A549 (cell line): ENCODE measurements at regions not wholly inside any gene's neighbourhood (a gene's known extent, or its start where the extent isn't known, plus 50 kb on each side); places are given as distances from the start of the nearest gene placed in this dataset.

Source experiments
- ATAC-seq, 2 experiments: fragments of 200-7000 bp in 1 of 2; fragments of >200 bp in 1 of 2; cut with Nextera tagmentation in 1 of 2; cut with Tn5 transposase in 1 of 2; 3 replicates each; pipeline versions ENCODE4 v1.8.0 to v1.9.1; 2018 to 2020; ENCODE audit warnings: mild to moderate bottlenecking in 1 of 2, moderate library complexity in 1 of 2
- CTCF ChIA-PET: fragments of 300-600 bp; sonication (Branson Sonifier 250); formaldehyde crosslinking; extraction: SDS; loops from one replicate; lab custom pipeline; 2021; ENCODE audit warnings: antibody characterized with exemption, inconsistent platforms; lab: Yijun Ruan, JAX
- POLR2A ChIA-PET: fragments of 350-600 bp; formaldehyde crosslinking; extraction: SDS; loops from one replicate; lab custom pipeline; 2021; ENCODE audit warnings: antibody characterized with exemption, inconsistent platforms; lab: Yijun Ruan, JAX
- DNase-seq, 2 experiments: peaks; one replicate each; pipeline versions ENCODE4 v3.0.0 to v3.0.0-alpha.2; 2011 to 2016; ENCODE audit warnings: low read depth in 1 of 2, low spot score in 1 of 2
- FAIRE-seq: peaks from 2 replicates; lab custom pipeline; 2011; peaks lifted over from hg19 to GRCh38; lab: Jason Lieb, UNC
- H3K27ac ChIP-seq, 2 experiments: fragments of >200 bp; sonication (Bioruptor Twin); formaldehyde crosslinking; 3 replicates each; pipeline ENCODE4 v1.5.1; 2016 to 2017
- H3K4me1 ChIP-seq: fragments of >200 bp; sonication (Bioruptor Twin); formaldehyde crosslinking; 3 replicates; pipeline ENCODE4 v1.6.1; 2016
- H3K4me2 ChIP-seq: fragments of >200 bp; sonication (Bioruptor Twin); formaldehyde crosslinking; 3 replicates; pipeline ENCODE4 v1.6.1; 2016
- H3K4me3 ChIP-seq: fragments of >200 bp; sonication (Bioruptor Twin); formaldehyde crosslinking; 3 replicates; pipeline ENCODE4 v1.5.1; 2016
- H3K9me3 ChIP-seq: fragments of >200 bp; sonication (Bioruptor Twin); formaldehyde crosslinking; 3 replicates; pipeline ENCODE4 v1.6.1; 2016
- CTCF ChIP-seq: fragments of >200 bp; sonication (Bioruptor Twin); formaldehyde crosslinking; IDR thresholded peaks from 3 replicates; pipeline ENCODE4 v1.5.1; 2016
- EHF ChIP-seq: fragments of 250-450 bp; sonication (Bioruptor Pico); IDR thresholded peaks from 2 replicates; pipeline ENCODE4 v1.5.0; 2020; ENCODE audit warnings: mild to moderate bottlenecking
- ELK1 ChIP-seq: fragments of 150-350 bp; IDR thresholded peaks from 2 replicates; pipeline ENCODE4 v1.6.1; 2014; ENCODE audit warnings: low read depth, mild to moderate bottlenecking, low read length
- EP300 ChIP-seq, 2 experiments: fragments of >200 bp; sonication (Bioruptor Twin); formaldehyde crosslinking; IDR thresholded peaks; 2 replicates in 1 of 2; 3 replicates in 1 of 2; pipeline ENCODE4 v1.6.1; 2016 to 2017
- ESRRA ChIP-seq: fragments of 150-350 bp; IDR thresholded peaks from 2 replicates; pipeline ENCODE4 v1.6.1; 2014; ENCODE audit warnings: mild to moderate bottlenecking, low read length, borderline replicate concordance
- FOXS1 ChIP-seq: fragments of 250-450 bp; sonication (Bioruptor Pico); IDR thresholded peaks from 2 replicates; pipeline ENCODE4 v1.5.0; 2020; ENCODE audit warnings: mild to moderate bottlenecking, moderate library complexity
- GATA3 ChIP-seq: IDR thresholded peaks from 2 replicates; pipeline ENCODE4 v1.6.1; 2012; ENCODE audit warnings: borderline replicate concordance
- HEYL ChIP-seq: fragments of 250-450 bp; sonication (Bioruptor Pico); IDR thresholded peaks from 2 replicates; pipeline ENCODE4 v1.8.0; 2021; ENCODE audit warnings: mild to moderate bottlenecking, moderate library complexity
- HMGXB4 ChIP-seq: fragments of 250-450 bp; sonication (Bioruptor Pico); IDR thresholded peaks from 2 replicates; pipeline ENCODE4 v1.5.0; 2021; ENCODE audit warnings: mild to moderate bottlenecking, moderate library complexity, borderline replicate concordance
- KDM1A ChIP-seq: fragments of 200-600 bp; sonication (generic); IDR thresholded peaks from 2 replicates; pipeline ENCODE4 v1.6.1; 2016; ENCODE audit warnings: low read depth, mild to moderate bottlenecking
- NR3C1 ChIP-seq: fragments of >200 bp; sonication (Bioruptor Twin); formaldehyde crosslinking; IDR thresholded peaks from 3 replicates; pipeline ENCODE4 v1.6.1; 2017
- PHF8 ChIP-seq: fragments of 200-600 bp; sonication (generic); IDR thresholded peaks from 2 replicates; pipeline ENCODE4 v1.6.1; 2016; ENCODE audit warnings: low read depth, mild to moderate bottlenecking, antibody characterized with exemption, moderate library complexity, borderline replicate concordance
- RCOR1 ChIP-seq: fragments of 150-350 bp; IDR thresholded peaks from 2 replicates; pipeline ENCODE4 v1.6.1; 2014; ENCODE audit warnings: antibody characterized with exemption, low read length, low read depth
- RFX5 ChIP-seq: fragments of 450-650 bp; IDR thresholded peaks from 2 replicates; pipeline ENCODE4 v1.7.1; 2014; ENCODE audit warnings: antibody characterized with exemption, mild to moderate bottlenecking, moderate library complexity
- ZFP36 ChIP-seq: fragments of 450-650 bp; IDR thresholded peaks from 2 replicates; pipeline ENCODE4 v1.6.1; 2014; ENCODE audit warnings: borderline replicate concordance; ENCODE audit not compliant: partially characterized antibody
- WGBS: methylation state at CpG from one replicate; pipeline ENCODE4 v1.1.6; 2017; ENCODE audit errors: missing lambda C conversion rate; 5-methylcytosine and 5-hydroxymethylcytosine counted together
- TF ChIP-seq, protein P1 (sequence below): fragments of 450-650 bp; IDR thresholded peaks from 2 replicates; pipeline ENCODE4 v1.6.1; 2014; ENCODE audit warnings: antibody characterized with exemption
- TF ChIP-seq, protein P2 (sequence below): fragments of 250-450 bp; sonication (Bioruptor Pico); IDR thresholded peaks from 2 replicates; pipeline ENCODE4 v1.5.0; 2020; ENCODE audit warnings: low read depth, mild to moderate bottlenecking, moderate library complexity

DNA sequence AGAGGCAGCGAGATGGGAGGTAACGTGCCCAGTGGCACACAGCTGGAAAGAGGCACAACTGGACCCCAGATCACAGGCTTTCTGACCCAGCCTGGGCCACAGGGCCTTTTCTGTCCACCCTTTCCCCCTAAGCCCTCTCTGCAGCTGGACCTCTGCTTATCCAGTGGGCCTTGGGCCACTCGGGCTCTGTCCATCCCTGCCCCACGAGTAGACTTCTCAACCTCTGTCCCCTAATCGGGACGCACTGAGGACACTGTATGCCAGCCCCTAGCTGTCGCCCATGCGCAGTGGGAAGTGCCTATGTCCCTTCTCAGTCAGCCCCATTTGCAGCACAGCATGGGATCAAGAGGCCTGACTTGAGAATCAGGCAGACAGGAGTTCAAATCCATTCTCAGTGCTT lies 65.6 kb upstream of the NEURL1B start (continued):
- TF ChIP-seq GATA3: no peak
- TF ChIP-seq, protein P1, sequence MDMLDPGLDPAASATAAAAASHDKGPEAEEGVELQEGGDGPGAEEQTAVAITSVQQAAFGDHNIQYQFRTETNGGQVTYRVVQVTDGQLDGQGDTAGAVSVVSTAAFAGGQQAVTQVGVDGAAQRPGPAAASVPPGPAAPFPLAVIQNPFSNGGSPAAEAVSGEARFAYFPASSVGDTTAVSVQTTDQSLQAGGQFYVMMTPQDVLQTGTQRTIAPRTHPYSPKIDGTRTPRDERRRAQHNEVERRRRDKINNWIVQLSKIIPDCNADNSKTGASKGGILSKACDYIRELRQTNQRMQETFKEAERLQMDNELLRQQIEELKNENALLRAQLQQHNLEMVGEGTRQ: no peak
- no peak for TF ChIP-seq EP300 (IDR thresholded peaks at IDR 0.05)
- no peak for TF ChIP-seq HEYL (CRISPR knock-in tag)
- no peak for TF ChIP-seq ESRRA
- TF ChIP-seq ZFP36: no peak
- TF ChIP-seq CTCF: no peak
- TF ChIP-seq PHF8: no peak
- no peak for TF ChIP-seq EHF (CRISPR knock-in tag)
- no peak for TF ChIP-seq KDM1A
- no peak for TF ChIP-seq FOXS1 (CRISPR knock-in tag)
- no peak for TF ChIP-seq RCOR1

DNA sequence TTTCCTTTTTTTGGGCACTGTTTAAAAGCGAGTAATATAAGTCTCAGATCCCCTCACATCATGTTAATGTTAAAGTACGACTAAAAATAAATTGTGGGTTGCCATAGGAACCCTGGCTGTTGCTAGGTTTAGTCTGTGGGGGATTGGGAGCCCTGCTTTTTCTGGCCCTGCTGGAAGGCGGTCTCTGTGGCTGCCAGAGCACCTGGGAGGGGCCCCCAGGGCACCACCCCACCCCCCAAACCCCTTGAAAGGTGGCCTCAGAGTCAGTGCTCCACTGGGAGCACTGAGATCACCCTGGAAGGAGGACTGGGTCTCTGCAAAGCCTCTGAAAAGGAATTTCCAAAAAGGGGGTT lies 66.2 kb upstream of the NEURL1B start:
- Histone ChIP-seq H3K4me3 (no peak overlapping the region), H3K27ac (no peak overlapping the region), H3K9me3 (no peaks in the 10 kb centered on the region), H3K4me2 (no peak overlapping the region), H3K4me1 (no peaks in the 10 kb centered on the region)
- DNase-seq: no peak
- no peak for FAIRE-seq
- 21% methylated on average over 2 of the region's 3 CpGs for WGBS
- no peak for ATAC-seq
- TF ChIP-seq, protein P2, sequence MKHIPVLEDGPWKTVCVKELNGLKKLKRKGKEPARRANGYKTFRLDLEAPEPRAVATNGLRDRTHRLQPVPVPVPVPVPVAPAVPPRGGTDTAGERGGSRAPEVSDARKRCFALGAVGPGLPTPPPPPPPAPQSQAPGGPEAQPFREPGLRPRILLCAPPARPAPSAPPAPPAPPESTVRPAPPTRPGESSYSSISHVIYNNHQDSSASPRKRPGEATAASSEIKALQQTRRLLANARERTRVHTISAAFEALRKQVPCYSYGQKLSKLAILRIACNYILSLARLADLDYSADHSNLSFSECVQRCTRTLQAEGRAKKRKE (CRISPR knock-in tag): no peak
- TF ChIP-seq ELK1 (no peak), NR3C1 (no peak)
- POLR2A ChIA-PET: no interaction called here
- CTCF ChIA-PET: no interaction called here

DNA sequence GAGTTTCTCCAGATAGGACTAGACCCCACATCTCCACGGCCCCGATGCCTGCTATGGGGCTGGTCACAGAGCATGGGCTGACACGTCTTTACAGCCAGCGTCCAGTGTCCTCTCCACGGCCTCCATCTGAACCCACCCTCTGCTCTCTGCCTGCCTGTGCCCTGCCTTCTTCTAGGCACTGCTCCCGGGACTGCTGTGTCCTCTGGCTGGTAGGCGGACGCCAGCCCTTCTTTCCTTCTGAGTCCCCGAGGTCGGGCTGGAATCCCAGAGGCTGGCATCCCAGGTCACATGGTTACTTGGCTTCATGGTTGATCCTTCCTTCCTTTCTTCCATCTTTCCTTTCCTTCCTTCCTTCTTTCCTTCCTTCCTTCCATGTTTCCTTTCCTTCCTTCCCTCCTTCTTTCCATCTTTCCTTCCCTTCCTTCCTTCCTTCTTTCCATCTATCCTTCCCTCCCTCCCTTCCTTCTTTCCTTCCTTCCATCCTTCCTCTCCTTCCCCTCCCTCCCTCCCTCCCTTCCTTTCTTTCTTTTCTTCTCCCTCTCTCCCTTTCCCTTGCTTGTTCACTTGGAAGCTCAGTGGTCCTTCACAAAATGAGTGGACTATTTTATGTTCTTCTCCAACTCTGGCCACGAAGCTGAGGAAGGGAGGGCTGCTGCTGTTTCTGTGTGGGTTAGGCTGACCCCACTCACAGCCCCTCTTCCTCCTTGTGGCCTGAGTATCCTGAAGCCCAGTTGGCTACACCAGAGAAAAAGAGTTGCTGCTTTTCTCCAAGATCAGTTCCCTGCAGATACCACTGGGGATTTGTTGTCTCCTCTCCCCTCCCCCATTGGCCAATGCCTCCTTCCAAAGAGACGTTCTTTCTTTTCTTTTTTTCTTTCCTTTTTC lies 66.8 kb upstream of the NEURL1B start:
- Histone ChIP-seq H3K4me2 (no peak overlapping the region), H3K27ac (no peak overlapping the region), H3K9me3 (no peaks in the 10 kb centered on the region), H3K4me3 (no peak overlapping the region), H3K4me1 (no peaks in the 10 kb centered on the region)
- ChIA-PET CTCF (interaction anchor here (1.3 kb wide), 2 partner anchors 24 to 123 kb away, joined by 3 read pairs; no protein-coding TSS in a partner anchor), POLR2A (no interaction called here)
- ATAC-seq: no peak
- no peak for FAIRE-seq
- no peak for TF ChIP-seq HMGXB4 (CRISPR knock-in tag)
- TF ChIP-seq ZFP36: no peak
- no peak for TF ChIP-seq RFX5
- TF ChIP-seq, all 56 proteins: peak for 0
- 61% methylated on average over 12 of the region's 12 CpGs for WGBS
- no peak for DNase-seq
